ENCODE measurements at regions not wholly inside any gene's neighbourhood (a gene's known extent, or its start where the extent isn't known, plus 50 kb on each side); places are given as distances from the start of the nearest gene placed in this dataset.

DNA sequence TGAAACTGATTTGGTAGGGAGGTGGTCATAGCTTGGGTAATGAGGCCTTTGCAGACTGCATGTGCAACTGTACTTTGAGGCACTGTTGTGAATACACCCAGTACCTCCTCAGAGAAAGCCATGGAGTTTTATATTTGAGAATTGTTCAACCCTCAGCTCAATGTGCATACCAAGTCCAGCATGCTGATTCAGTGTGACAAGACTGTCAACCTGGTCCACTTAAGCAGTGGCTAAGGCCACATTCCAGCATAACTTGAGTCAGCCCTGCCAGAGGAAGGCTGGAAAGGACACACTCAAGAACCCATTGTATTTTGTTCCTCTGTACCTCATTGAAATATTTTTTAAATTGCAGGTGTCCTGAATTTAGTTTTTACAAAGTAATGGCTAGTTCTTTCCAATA is 121.8 kb upstream of the HNMT start:
- H3K9me3 ChIP-seq = peaks cover 0 to 6% (median 0%) of the 10 kb centered on the region in 3 donors
- H3K27ac ChIP-seq = no peak overlapping the region
- H3K4me1 ChIP-seq = no peaks in the 10 kb centered on the region
- no peaks in the 10 kb centered on the region for H3K27me3 ChIP-seq
- TF ChIP-seq, protein P1, sequence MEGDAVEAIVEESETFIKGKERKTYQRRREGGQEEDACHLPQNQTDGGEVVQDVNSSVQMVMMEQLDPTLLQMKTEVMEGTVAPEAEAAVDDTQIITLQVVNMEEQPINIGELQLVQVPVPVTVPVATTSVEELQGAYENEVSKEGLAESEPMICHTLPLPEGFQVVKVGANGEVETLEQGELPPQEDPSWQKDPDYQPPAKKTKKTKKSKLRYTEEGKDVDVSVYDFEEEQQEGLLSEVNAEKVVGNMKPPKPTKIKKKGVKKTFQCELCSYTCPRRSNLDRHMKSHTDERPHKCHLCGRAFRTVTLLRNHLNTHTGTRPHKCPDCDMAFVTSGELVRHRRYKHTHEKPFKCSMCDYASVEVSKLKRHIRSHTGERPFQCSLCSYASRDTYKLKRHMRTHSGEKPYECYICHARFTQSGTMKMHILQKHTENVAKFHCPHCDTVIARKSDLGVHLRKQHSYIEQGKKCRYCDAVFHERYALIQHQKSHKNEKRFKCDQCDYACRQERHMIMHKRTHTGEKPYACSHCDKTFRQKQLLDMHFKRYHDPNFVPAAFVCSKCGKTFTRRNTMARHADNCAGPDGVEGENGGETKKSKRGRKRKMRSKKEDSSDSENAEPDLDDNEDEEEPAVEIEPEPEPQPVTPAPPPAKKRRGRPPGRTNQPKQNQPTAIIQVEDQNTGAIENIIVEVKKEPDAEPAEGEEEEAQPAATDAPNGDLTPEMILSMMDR (IDR thresholded peaks at IDR 0.05) = no peak
- no peak overlapping the region for H3K4me3 ChIP-seq
- no peak for DNase-seq
- intact Hi-C loops (cut with DNase I; ENCODE audit: low total_unique reads) = no loop called here
- H3K36me3 ChIP-seq = no peaks in the 10 kb centered on the region

DNA sequence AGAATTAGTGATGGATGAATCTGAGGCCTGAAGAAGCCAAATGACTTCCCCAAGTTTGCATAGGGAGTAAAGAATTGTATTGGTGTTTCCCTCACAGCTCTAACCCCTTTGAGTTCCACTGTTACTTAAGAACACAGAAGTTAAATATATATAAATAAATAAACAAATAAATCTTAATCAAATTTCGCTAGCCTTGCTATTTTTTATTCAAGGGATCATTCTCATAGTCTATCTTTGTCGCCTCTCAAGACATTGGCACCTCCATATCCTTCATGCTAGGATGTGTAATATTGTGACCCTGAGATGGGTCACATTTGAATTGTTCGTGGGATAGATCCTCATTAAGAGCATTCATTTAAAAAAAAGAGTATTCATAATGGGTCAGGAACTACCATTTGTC is 121.3 kb upstream of the HNMT start:
- TF ChIP-seq, protein P1 (IDR thresholded peaks at IDR 0.05) = no peak
- Histone ChIP-seq H3K27me3 (no peaks in the 10 kb centered on the region), H3K4me1 (no peaks in the 10 kb centered on the region), H3K9me3 (peaks cover 0 to 6% (median 0%) of the 10 kb centered on the region in 3 donors), H3K36me3 (no peaks in the 10 kb centered on the region), H3K27ac (no peak overlapping the region), H3K4me3 (no peak overlapping the region)
- no peak for DNase-seq
- intact Hi-C loops (cut with DNase I; ENCODE audit: low total_unique reads) = no loop called here

DNA sequence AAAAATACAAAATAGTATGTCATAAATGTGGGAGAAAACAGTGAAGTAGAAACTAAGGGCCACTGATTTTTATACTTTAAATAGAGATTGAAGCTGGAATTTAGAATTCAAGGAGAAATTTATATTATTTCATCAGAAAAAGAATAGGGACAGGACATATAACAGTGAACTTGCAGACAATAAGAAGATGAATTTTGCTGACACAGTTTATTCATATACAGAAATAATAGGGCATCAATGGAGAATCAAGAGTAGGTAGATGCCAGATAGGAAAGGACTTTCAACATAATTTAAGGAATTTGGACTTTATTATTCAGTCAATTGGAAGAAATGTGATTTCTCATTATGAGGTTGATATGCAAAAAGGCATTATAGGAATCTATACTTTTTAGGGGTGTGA is 118.9 kb upstream of the HNMT start:
- no peak for DNase-seq
- Histone ChIP-seq H3K36me3 (no peaks in the 10 kb centered on the region), H3K4me3 (no peak overlapping the region), H3K4me1 (no peaks in the 10 kb centered on the region), H3K27ac (no peak overlapping the region), H3K27me3 (no peaks in the 10 kb centered on the region), H3K9me3 (peaks cover 0 to 6% (median 0%) of the 10 kb centered on the region in 3 donors)
- TF ChIP-seq, protein P1 (IDR thresholded peaks at IDR 0.05) = no peak
- intact Hi-C loops (cut with DNase I; ENCODE audit: low total_unique reads) = no loop called here

DNA sequence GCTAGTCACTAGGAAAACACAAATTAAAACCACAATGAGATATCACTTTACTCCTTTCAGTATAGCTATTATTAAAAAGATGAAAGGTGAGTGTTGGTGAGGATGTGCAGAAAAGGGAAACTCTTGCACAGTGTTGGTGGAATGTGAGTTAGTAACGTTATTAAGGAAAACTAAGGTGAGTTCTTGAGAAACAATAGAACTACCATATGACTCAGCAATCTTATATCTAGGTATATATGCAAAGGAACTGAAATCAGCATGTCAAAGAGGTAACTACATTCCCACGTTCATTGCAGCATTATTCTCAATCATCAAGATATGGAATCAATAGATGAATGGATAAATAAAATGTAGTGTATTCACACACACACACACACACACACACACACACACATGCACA is 117.3 kb upstream of the HNMT start:
- H3K27ac ChIP-seq = no peak overlapping the region
- DNase-seq = no peak
- TF ChIP-seq, protein P1 (IDR thresholded peaks at IDR 0.05) = no peak
- intact Hi-C loops (cut with DNase I; ENCODE audit: low total_unique reads) = no loop called here
- H3K36me3 ChIP-seq = no peaks in the 10 kb centered on the region
- H3K9me3 ChIP-seq = peaks cover 0 to 6% (median 0%) of the 10 kb centered on the region in 3 donors
- no peaks in the 10 kb centered on the region for H3K27me3 ChIP-seq
- H3K4me3 ChIP-seq = no peak overlapping the region
- H3K4me1 ChIP-seq = no peaks in the 10 kb centered on the region

DNA sequence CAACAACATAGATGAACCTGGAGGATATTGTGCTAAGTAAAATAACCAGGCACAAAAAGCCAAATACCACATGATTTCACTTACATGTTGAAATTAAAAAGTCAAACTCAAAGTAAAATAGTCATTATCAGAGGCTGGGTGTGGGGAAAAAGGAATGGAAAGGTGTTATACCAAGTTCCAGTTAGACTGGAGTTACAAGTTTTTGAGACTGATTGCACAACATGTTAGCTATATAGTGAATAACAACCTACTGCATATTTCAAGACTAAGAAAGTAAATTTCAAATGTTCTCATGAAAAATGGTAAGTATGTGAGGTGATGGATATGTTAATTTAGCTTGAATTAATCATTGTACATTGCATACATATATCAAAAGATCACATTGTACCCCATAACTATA is 116.8 kb upstream of the HNMT start:
- Histone ChIP-seq H3K4me1 (no peaks in the 10 kb centered on the region), H3K27me3 (no peaks in the 10 kb centered on the region)

More for the DNA sequence above, 116.8 kb upstream of the HNMT start:
- Histone ChIP-seq H3K27ac (no peak overlapping the region), H3K36me3 (no peaks in the 10 kb centered on the region), H3K4me3 (no peak overlapping the region), H3K9me3 (peaks cover 0 to 6% (median 0%) of the 10 kb centered on the region in 3 donors)
- TF ChIP-seq, protein P1 (IDR thresholded peaks at IDR 0.05) = no peak
- no peak for DNase-seq
- intact Hi-C loops (cut with DNase I; ENCODE audit: low total_unique reads) = no loop called here

Data from tibial artery (tissue), 4 donors.